ENCODE measurements at regions not wholly inside any gene's neighbourhood (a gene's known extent, or its start where the extent isn't known, plus 50 kb on each side); places are given as distances from the start of the nearest gene placed in this dataset.

DNA sequence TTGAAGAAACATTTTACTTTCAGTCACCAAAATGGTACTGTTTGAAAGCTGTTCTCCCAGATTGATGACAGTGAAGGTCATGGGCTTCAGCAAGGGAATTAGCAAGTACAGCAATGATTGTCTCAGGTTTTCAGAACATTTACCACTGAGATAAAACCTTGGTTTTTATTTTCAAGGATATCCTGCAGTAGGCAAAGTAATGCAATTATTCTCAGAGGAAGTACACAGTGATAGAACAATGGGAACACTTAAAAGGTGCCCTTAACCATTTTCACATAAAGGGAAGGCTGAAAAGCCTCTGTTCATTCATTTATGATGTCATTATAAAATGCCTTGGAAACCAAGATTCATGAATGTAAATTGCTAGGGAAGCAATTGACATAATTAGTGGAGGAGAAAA lies 471.8 kb upstream of the ACO1 start:
- TF ChIP-seq CTCF (IDR thresholded peaks at IDR 0.05) (no peak), POLR2A (IDR thresholded peaks at IDR 0.05) (no peak)

Measured in right lobe of liver (tissue), 4 donors.